C1 segment of cervical spinal cord (tissue), 14 donors: ENCODE measurements at regions not wholly inside any gene's neighbourhood (a gene's known extent, or its start where the extent isn't known, plus 50 kb on each side); places are given as distances from the start of the nearest gene placed in this dataset.

Experiments
- DNase-seq, 14 donors: peaks; one replicate each; lab custom pipeline; 2025; lab: John Stamatoyannopoulos, UW

- peak in 1 of 14 donors; percentile 29 for DNase-seq
These were observed 99.8 kb upstream of the ROPN1 start for GRCh38 chr3:124091716-124092115.

GRCh38 chr3:124092811-124093210 lies 100.9 kb upstream of the ROPN1 start:
- DNase-seq = no peak

DNA sequence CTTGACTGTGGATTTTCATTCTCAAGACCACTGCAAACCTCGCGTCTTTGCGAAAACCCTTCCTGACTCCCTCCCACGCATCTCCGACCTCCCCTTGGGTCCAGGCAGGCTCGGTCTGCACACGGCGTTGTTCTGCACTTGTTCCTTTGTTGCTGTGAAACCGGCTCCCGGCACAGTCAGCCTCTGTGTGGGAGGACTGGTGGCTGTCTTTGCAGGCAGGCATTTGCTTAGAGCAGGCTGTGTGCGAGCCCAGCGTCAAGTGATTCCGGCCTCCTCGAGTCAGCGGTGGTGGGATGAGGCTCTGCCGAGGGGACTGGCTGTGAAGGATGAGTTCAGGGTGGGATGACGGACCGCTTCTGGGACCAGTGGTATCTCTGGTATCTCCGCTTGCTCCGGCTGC lies 102.6 kb upstream of the ROPN1 start:
- DNase-seq = peak in 3 of 14 donors; percentile 5 to 8 (median 6)

GRCh38 chr3:124097362-124098131 lies 105.6 kb upstream of the ROPN1 start:
- no peak for DNase-seq

GRCh38 chr3:124101643-124102042 lies 109.7 kb upstream of the ROPN1 start:
- peak in 2 of 14 donors; percentile 25 to 86 for DNase-seq

DNA sequence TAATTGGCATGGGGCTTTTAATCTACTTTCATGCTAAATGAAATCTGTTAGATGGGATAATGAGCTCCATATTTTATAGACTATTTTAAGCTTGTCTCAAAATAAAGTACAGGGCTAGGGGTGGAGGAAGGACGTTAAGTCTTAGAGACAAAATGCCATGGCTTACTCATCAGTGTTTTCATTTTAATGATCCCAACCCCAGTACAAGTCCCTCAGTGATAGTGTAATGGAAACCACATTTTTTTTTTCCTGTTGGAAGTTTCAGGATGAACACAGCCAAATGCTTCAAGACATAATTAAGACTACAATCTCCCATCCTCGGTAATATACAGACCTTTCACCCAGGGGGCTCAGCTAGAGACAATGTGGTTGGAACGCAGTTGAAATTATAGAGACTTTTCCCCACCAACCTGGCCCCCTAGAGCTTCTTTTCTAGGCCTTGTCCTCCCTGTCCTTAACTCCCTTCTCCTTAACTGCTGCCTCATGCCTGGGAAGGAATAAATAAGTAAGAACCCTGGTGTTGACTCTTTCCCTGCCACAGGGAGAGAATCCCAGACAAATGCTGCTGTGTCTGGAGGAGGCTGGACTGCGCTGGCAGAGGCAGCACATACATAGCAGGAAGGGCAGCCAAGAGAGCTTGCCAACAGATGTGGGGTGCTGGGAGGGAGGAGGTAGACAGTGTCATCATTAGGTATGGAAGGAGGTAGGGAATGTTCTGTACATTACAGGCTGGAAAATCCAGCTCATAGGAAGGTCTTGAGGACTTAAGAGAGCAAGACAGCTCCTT lies 115.4 kb upstream of the ROPN1 start:
- no peak for DNase-seq

GRCh38 chr3:124108446-124108845 lies 116.5 kb upstream of the ROPN1 start:
- no peak for DNase-seq

GRCh38 chr3:124113485-124113884 lies 121.6 kb upstream of the ROPN1 start:
- no peak for DNase-seq

DNA sequence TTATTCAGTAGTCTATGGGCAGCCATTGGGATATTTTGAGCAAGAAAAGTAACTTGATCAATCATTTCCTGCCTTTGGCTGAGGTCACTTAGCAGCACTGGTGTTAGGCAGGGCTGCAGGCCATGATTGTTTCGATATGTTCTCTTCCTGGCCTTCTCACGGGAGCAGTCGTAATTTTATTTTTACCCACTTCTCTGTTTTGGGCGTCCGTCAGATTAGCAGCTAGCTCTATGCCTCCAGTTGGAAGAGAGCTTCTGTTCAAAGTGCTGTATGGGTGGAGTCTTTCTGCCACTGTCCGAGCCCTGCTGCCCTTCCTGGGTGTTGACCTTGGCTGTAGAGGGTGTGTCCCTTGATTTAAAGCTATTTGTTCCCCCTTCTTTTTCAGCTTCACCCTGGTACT lies 123.4 kb upstream of the ROPN1 start:
- DNase-seq = no peak

DNA sequence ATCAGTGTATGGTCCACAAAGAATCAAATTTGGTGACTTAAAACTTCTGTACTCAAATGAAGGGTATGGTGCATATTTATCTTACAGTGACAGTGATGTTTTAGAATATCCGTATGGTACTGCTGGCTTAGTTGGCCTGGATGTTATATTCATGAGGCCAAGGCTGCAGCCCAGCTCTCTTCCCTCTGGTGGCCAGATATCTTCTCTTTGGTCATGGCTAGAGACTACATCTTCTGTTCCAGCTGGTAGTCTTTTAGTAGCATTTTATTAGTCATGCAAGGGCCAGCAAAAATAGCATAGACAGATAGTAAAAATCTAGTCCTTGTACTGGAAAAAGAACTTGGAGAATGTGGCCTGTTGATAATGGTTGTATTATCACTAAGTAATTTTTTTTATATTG lies 124.0 kb upstream of the ROPN1 start:
- no peak for DNase-seq

DNA sequence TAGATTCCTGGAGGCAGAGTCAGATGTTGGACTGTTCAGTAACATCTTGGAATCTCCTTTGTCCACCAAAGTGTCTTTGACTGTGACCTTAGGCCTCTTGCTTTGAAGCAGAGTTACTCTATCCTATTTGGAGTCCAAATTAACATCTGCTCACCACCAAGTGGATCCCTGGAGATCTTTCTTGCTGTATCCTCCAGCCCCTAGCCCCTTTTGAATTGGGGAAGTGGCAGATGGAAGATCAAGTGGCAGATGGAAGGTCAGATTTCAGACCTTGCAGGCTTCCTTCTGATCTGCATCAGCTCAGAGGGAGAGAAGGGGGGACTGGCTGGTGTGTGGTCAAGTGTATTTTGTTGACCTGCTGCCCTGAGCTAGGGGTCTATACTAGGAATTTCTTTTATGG lies 125.0 kb upstream of the ROPN1 start:
- DNase-seq = no peak

GRCh38 chr3:124117486-124117885 lies 125.6 kb upstream of the ROPN1 start:
- no peak for DNase-seq

- no peak for DNase-seq
These were observed 126.5 kb upstream of the ROPN1 start for GRCh38 chr3:124118397-124118796.

- DNase-seq = no peak
These were observed 127.3 kb upstream of the ROPN1 start for GRCh38 chr3:124119056-124119716.

GRCh38 chr3:124121379-124122312 lies 129.7 kb upstream of the ROPN1 start:
- peak in 1 of 14 donors; percentile 5 for DNase-seq

DNA sequence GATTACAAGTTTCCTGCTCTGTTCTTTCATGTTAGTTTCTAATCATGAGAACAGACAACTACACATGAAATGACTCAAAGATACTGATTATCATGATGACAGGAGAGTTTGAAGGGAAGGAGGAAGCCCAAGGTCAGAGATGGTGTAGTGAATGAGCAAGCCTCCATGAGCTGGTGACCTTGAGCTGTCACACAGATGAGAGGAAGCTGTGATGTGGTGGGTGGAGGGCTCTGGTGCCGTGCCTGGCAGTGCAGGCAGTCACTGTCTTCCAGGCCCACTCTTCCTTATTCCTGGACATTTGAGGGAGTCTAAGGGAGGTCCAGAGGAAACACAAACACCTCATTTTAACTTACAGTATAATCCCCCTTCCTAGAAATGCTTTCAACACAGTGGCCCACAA lies 133.4 kb upstream of the ROPN1 start:
- DNase-seq = no peak

DNA sequence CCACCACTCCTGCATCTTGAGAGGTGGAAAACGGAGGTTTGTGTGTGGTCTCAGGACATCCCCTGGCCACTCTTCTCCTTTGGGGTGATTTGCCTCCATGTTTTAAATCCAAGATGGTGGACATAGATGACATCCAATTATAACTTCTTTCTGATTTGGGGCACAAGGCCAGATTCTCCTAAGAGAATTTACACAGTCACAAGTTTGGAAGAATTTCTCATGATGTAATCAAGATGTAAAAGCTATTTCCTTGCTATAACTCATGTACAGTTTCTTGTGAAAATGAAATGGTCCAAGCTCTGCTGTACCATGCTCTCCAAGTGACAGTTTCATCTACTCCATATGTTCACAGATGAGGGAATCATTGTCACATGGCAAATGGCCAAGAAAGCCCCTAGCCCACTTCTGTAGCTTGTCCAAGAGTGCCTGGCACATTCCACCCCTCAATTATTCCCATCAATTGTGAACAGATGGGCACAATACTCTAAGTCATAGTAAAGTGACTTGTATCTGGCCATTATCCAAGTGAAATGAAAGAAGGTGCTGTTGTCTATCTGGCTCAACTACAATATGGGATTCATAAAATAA lies 134.6 kb upstream of the ROPN1 start:
- no peak for DNase-seq

DNA sequence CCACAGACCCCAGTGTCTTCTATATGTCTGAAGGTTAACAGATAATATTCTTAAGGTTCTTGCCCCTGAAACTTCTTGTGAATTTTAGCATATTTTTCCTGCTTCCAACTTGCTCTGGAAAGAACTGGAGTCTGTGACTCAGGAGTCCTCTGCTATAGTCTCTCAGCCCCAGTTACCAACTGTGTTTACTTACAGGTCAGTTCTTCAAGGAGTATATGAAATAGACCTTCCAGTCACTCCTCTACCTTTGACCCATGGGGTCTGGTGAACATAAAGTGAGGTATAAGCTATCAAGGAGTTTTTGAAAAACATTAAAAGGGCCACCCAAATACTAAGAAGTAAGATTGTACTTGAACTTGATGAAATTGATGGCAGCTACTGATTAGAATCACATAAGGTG lies 139.2 kb upstream of the ROPN1 start:
- no peak for DNase-seq

DNA sequence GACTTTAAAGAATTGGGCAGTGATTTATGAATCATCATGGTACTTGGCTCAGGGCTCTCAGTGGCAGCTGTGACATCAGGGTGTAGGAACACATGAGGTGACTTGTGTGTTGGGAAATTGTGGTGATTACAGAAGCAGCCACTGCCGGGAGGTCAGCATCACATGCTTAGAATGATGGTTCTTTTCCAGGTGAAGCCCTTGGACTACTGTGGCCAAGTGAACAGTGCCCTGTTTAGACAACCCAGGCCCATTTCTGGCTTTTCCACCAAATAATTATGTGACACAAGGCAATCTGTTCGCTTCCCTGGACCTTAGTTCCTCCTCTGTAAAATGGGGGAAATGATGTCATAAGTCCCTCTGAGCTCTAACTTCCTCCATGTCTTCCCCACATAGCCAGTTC lies 139.7 kb upstream of the ROPN1 start:
- no peak for DNase-seq

- DNase-seq = no peak
These were observed 140.9 kb upstream of the ROPN1 start for GRCh38 chr3:124132813-124133212.

DNA sequence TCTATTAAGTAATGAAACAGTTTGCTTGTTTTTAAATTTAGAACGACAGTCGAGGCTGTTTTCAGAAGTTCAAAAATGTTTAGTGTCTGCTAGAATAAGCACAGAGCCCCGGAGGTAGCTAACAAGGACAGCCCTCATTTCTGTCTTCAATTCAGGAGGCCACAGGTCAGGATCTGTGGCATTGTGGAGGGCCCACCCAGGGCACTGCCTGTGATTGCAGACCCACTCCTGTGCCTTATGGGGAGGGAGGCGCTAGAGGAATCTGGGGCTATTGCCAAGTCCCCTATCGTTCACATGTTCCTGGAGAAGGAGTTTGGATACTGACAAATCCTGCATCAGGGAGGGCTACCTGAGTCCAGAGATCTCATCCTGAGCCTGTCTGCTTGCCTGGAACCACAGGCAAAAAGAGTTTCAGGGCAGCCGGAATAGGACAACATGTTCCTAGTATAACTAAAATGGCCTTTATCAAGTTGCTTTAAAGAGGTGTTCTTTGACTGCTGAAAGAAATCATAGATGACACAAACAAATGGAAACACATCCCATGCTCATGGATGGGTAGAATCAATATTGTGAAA lies 141.5 kb upstream of the ROPN1 start:
- no peak for DNase-seq
